ENCODE measurements at regions not wholly inside any gene's neighbourhood (a gene's known extent, or its start where the extent isn't known, plus 50 kb on each side); places are given as distances from the start of the nearest gene placed in this dataset.

DNA sequence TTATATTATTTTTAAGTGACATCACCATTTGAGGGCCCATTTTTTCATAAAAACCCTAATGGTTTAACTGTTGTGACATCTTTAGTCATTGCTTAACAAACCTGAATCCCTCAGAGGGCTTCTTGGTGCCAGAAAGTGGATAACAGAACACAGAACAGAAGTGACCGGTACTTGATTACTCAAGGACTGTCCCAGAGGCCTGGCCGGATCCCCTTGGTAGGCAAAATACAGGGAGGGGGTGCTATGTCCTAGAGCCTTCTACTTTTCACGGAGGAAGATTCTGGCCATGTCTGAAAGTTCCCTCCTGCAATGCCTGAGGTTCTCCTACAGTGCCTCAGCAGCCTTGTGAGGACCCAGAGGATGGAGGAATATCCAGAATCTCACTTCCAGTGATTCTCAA is 94.3 kb upstream of the DCLK2 start:
- Histone ChIP-seq H3K4me3 (ENCODE audit: low read length) (no peak overlapping the region), H3K9me3 (ENCODE audit: control insufficient read depth, low read depth, low read length) (no peaks in the 10 kb centered on the region), H3K36me3 (ENCODE audit: control insufficient read depth, insufficient read depth, low read length) (no peaks in the 10 kb centered on the region), H3K4me1 (ENCODE audit: control insufficient read depth, insufficient read depth, low read length) (peaks cover 3% of the 10 kb centered on the region), H3K27ac (ENCODE audit: low read length) (no peak overlapping the region), H3K27me3 (ENCODE audit: control insufficient read depth, insufficient read depth, low read length) (no peaks in the 10 kb centered on the region)
- WGBS (ENCODE audit: insufficient coverage, low lambda C conversion rate): no CpG with 5 or more reads among the region's 3 CpGs
- no peak for DNase-seq

DNA sequence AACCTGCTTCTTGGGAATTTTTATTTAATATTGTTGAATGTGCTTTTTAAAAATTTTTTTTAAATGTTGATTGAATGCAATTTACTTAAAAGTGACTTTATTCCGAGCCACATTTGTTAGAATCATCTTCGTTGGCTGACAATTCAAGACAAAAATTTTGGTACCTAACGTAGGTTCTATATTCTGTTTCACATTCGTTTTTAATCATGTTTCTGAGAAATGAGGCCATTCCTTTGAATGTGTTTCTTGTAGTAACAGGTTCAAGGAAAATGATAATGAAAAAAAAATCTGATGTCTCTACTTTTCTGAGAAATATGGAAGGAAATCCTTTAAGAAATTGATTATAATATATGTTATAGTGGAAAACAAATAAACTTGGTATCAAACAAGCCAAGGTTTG is 92.3 kb upstream of the DCLK2 start:
- Histone ChIP-seq H3K36me3 (ENCODE audit: control insufficient read depth, insufficient read depth, low read length) (no peaks in the 10 kb centered on the region), H3K9me3 (ENCODE audit: control insufficient read depth, low read depth, low read length) (no peaks in the 10 kb centered on the region), H3K4me1 (ENCODE audit: control insufficient read depth, insufficient read depth, low read length) (peaks cover 3% of the 10 kb centered on the region), H3K27me3 (ENCODE audit: control insufficient read depth, insufficient read depth, low read length) (no peaks in the 10 kb centered on the region), H3K4me3 (ENCODE audit: low read length) (no peak overlapping the region), H3K27ac (ENCODE audit: low read length) (no peak overlapping the region)
- no peak for DNase-seq
- 100% methylated on average over 4 of the region's 4 CpGs for WGBS (ENCODE audit: insufficient coverage, low lambda C conversion rate)

- Histone ChIP-seq H3K9me3 (ENCODE audit: control insufficient read depth, low read depth, low read length) (no peaks in the 10 kb centered on the region), H3K27ac (ENCODE audit: low read length) (no peak overlapping the region), H3K27me3 (ENCODE audit: control insufficient read depth, insufficient read depth, low read length) (no peaks in the 10 kb centered on the region), H3K36me3 (ENCODE audit: control insufficient read depth, insufficient read depth, low read length) (no peaks in the 10 kb centered on the region), H3K4me1 (ENCODE audit: control insufficient read depth, insufficient read depth, low read length) (peaks cover 3% of the 10 kb centered on the region), H3K4me3 (ENCODE audit: low read length) (no peak overlapping the region)
- 40% methylated on average over 1 of the region's 3 CpGs for WGBS (ENCODE audit: insufficient coverage, low lambda C conversion rate)
- DNase-seq: no peak
Measured at GRCh38 chr4:149986917-149987316, 91.3 kb upstream of the DCLK2 start.

- Histone ChIP-seq H3K27me3 (ENCODE audit: control insufficient read depth, insufficient read depth, low read length) (peaks cover 2% of the 10 kb centered on the region), H3K4me1 (ENCODE audit: control insufficient read depth, insufficient read depth, low read length) (peaks cover 3% of the 10 kb centered on the region), H3K4me3 (ENCODE audit: low read length) (no peak overlapping the region), H3K36me3 (ENCODE audit: control insufficient read depth, insufficient read depth, low read length) (no peaks in the 10 kb centered on the region), H3K9me3 (ENCODE audit: control insufficient read depth, low read depth, low read length) (no peaks in the 10 kb centered on the region), H3K27ac (ENCODE audit: low read length) (peak overlapping the region; percentile 8)
- DNase-seq: peak; percentile 23 to 53
- 0% methylated on average over 1 of the region's 4 CpGs for WGBS (ENCODE audit: insufficient coverage, low lambda C conversion rate)
Measured at GRCh38 chr4:149987330-149988086, 90.7 kb upstream of the DCLK2 start.

DNA sequence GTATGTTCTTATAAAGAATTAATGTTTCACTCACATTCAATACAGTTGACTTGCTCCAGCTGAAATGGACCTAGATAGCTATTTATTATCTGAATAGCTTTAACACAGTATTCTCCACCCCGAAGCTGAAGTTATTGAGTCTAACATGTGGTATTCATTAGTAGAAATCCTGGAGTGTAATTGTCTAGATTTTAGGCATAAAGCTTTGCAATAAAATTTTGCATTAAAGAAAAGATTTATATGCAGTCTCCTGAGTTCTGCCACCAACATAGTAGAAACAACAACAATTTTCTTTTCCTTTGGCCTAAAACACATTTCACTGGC is 90.2 kb upstream of the DCLK2 start:
- Histone ChIP-seq H3K9me3 (ENCODE audit: control insufficient read depth, low read depth, low read length) (no peaks in the 10 kb centered on the region), H3K27ac (ENCODE audit: low read length) (no peak overlapping the region), H3K27me3 (ENCODE audit: control insufficient read depth, insufficient read depth, low read length) (peaks cover 2% of the 10 kb centered on the region), H3K36me3 (ENCODE audit: control insufficient read depth, insufficient read depth, low read length) (no peaks in the 10 kb centered on the region), H3K4me1 (ENCODE audit: control insufficient read depth, insufficient read depth, low read length) (peaks cover 3% of the 10 kb centered on the region), H3K4me3 (ENCODE audit: low read length) (no peak overlapping the region)
- no peak for DNase-seq
- no CpG with 5 or more reads among the region's 1 CpG for WGBS (ENCODE audit: insufficient coverage, low lambda C conversion rate)

- peaks cover 2% of the 10 kb centered on the region for H3K27me3 ChIP-seq (ENCODE audit: control insufficient read depth, insufficient read depth, low read length)
Measured at GRCh38 chr4:149993030-149993429, 85.2 kb upstream of the DCLK2 start.

DNA sequence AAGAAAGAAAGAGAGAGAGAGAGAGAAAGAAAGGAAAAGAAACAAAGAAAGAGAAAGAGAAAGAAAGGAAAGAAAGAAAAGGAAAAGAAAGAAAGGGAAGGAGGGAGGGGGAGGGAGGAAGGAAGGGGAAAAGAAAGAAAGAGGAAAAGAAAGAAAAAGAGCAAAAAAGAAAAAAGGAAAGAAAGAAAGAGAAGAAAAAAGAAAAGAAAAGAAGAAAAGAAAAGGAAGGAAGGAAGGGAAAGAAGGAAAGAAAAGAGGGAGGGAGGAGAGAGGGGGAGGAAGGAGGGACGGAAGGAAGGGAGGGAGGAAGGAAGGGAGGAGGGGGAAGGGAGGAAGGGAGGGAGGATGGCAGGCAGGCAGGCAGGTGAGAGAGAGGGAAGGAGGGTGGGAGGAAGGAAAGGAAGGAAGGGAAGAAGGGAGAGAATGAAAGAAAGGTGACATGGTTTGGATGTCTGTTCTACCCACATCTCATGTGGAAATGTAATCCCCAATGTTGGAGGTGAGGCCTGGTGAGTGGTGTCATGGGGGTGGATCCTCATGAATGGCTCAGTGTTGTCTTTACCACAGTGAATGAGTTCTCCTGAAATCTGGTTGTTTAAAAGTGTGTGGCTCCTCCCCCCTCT is 83.0 kb upstream of the DCLK2 start:
- Histone ChIP-seq H3K4me3 (ENCODE audit: low read length) (no peak overlapping the region), H3K4me1 (ENCODE audit: control insufficient read depth, insufficient read depth, low read length) (no peaks in the 10 kb centered on the region), H3K27me3 (ENCODE audit: control insufficient read depth, insufficient read depth, low read length) (peaks cover 2% of the 10 kb centered on the region), H3K36me3 (ENCODE audit: control insufficient read depth, insufficient read depth, low read length) (no peaks in the 10 kb centered on the region), H3K9me3 (ENCODE audit: control insufficient read depth, low read depth, low read length) (no peaks in the 10 kb centered on the region), H3K27ac (ENCODE audit: low read length) (no peak overlapping the region)
- WGBS (ENCODE audit: insufficient coverage, low lambda C conversion rate): no CpG with 5 or more reads among the region's 1 CpG
- no peak for DNase-seq

More at GRCh38 chr4:149993030-149993429, 85.2 kb upstream of the DCLK2 start:
- Histone ChIP-seq H3K4me1 (ENCODE audit: control insufficient read depth, insufficient read depth, low read length) (no peaks in the 10 kb centered on the region), H3K9me3 (ENCODE audit: control insufficient read depth, low read depth, low read length) (no peaks in the 10 kb centered on the region), H3K4me3 (ENCODE audit: low read length) (no peak overlapping the region), H3K36me3 (ENCODE audit: control insufficient read depth, insufficient read depth, low read length) (no peaks in the 10 kb centered on the region), H3K27ac (ENCODE audit: low read length) (no peak overlapping the region)
- no peak for DNase-seq

- no peaks in the 10 kb centered on the region for H3K4me1 ChIP-seq (ENCODE audit: control insufficient read depth, insufficient read depth, low read length)
- H3K9me3 ChIP-seq (ENCODE audit: control insufficient read depth, low read depth, low read length): no peaks in the 10 kb centered on the region
- DNase-seq: peak in 1 of 2 donors; percentile 9
- no peaks in the 10 kb centered on the region for H3K27me3 ChIP-seq (ENCODE audit: control insufficient read depth, insufficient read depth, low read length)
- no peaks in the 10 kb centered on the region for H3K36me3 ChIP-seq (ENCODE audit: control insufficient read depth, insufficient read depth, low read length)
- whole genome bisulfite sequencing (ENCODE audit: insufficient coverage, low lambda C conversion rate): no CpG with 5 or more reads among the region's 4 CpGs
- H3K4me3 ChIP-seq (ENCODE audit: low read length): no peak overlapping the region
- H3K27ac ChIP-seq (ENCODE audit: low read length): no peak overlapping the region
Measured at GRCh38 chr4:149997881-149998421, 80.3 kb upstream of the DCLK2 start.

GRCh38 chr4:149999485-150000074 is 78.7 kb upstream of the DCLK2 start:
- H3K36me3 ChIP-seq (ENCODE audit: control insufficient read depth, insufficient read depth, low read length): no peaks in the 10 kb centered on the region
- peaks cover 2% of the 10 kb centered on the region for H3K27me3 ChIP-seq (ENCODE audit: control insufficient read depth, insufficient read depth, low read length)
- DNase-seq: peak; percentile 12 to 20
- no peaks in the 10 kb centered on the region for H3K4me1 ChIP-seq (ENCODE audit: control insufficient read depth, insufficient read depth, low read length)
- no peak overlapping the region for H3K27ac ChIP-seq (ENCODE audit: low read length)
- WGBS (ENCODE audit: insufficient coverage, low lambda C conversion rate): no CpG with 5 or more reads among the region's 3 CpGs
- H3K9me3 ChIP-seq (ENCODE audit: control insufficient read depth, low read depth, low read length): no peaks in the 10 kb centered on the region
- no peak overlapping the region for H3K4me3 ChIP-seq (ENCODE audit: low read length)

- Histone ChIP-seq H3K4me1 (ENCODE audit: control insufficient read depth, insufficient read depth, low read length) (no peaks in the 10 kb centered on the region), H3K36me3 (ENCODE audit: control insufficient read depth, insufficient read depth, low read length) (no peaks in the 10 kb centered on the region), H3K27ac (ENCODE audit: low read length) (no peak overlapping the region), H3K4me3 (ENCODE audit: low read length) (no peak overlapping the region), H3K9me3 (ENCODE audit: control insufficient read depth, low read depth, low read length) (no peaks in the 10 kb centered on the region), H3K27me3 (ENCODE audit: control insufficient read depth, insufficient read depth, low read length) (peaks cover 2% of the 10 kb centered on the region)
- DNase-seq: no peak
- 100% methylated on average over 2 of the region's 5 CpGs for WGBS (ENCODE audit: insufficient coverage, low lambda C conversion rate)
Measured at GRCh38 chr4:150001815-150002214, 76.4 kb upstream of the DCLK2 start.
